NT2/D1 (cell line): ENCODE measurements at regions not wholly inside any gene's neighbourhood (a gene's known extent, or its start where the extent isn't known, plus 50 kb on each side); places are given as distances from the start of the nearest gene placed in this dataset.

Experiments used
- SUZ12 ChIP-seq: IDR thresholded peaks from 2 replicates; pipeline ENCODE4 v1.6.1; 2011; ENCODE audit not compliant: insufficient read length, insufficient read depth; ENCODE audit errors: extremely low read depth
- YY1 ChIP-seq: IDR thresholded peaks from 2 replicates; pipeline ENCODE4 v1.6.1; 2011; ENCODE audit not compliant: insufficient read length, insufficient read depth

DNA sequence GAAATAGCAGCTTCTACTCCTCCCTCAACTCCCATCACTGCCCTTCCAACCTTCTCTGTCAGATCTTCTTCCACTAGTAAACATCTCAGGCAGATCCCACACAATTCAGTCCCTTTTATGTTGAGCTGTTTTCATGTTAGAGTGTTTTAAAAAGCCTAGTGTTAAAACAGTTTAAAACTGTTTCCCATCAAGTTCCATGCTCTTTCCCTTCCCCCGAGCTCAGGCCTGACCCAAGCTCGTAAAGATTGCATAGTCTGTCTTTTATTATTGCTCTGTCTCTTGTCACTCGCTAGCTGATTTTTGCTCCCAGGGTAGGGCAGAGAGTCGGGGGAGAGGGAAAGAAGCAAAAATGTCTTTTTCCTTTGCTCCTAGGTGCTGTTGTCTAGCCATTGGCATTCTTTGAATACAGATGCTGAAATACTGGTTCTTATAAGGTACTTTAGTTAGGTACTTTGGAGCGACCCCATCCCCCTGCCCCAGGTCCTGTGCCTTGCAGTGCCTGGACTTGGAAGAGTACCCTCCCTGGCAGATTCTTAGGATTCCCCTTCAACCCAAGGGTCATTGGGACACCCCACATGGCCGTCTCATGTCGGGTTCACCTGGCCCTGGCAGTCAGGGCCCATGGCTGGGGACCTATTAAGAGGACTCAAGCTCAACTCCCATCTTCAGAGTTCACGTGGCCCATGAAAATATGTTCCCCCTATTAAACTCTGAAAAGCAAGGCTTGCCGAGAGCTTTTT is 101.2 kb upstream of the ARMC2 start:
- no peak for TF ChIP-seq YY1
- no peak for TF ChIP-seq SUZ12
